Keratinocyte (primary cell): ENCODE measurements at regions not wholly inside any gene's neighbourhood (a gene's known extent, or its start where the extent isn't known, plus 50 kb on each side); places are given as distances from the start of the nearest gene placed in this dataset.

Source experiments
- DNase-seq: peaks from one replicate; pipeline ENCODE4 v3.0.0-alpha.2; 2011; ENCODE audit warnings: low read depth, missing footprints, low spot score
- FAIRE-seq: peaks from 2 replicates; lab custom pipeline; 2011; peaks lifted over from hg19 to GRCh38; lab: Jason Lieb, UNC
- H2AFZ ChIP-seq: 2 replicates; pipeline ENCODE4 v1.6.0; 2012; ENCODE audit warnings: low read length, control low read depth, inconsistent platforms; ENCODE audit not compliant: control insufficient read depth
- H3K27ac ChIP-seq: 2 replicates; pipeline ENCODE4 v1.5.1; 2011; ENCODE audit warnings: low read length; ENCODE audit not compliant: control insufficient read depth, insufficient read depth
- H3K27me3 ChIP-seq: 3 replicates; pipeline ENCODE4 v1.6.0; 2011; ENCODE audit warnings: low read length; ENCODE audit not compliant: control insufficient read depth, insufficient read depth; ENCODE audit errors: extremely low read depth
- H3K36me3 ChIP-seq, 2 experiments: 2 replicates in 1 of 2; 3 replicates in 1 of 2; pipeline ENCODE4 v1.5.1; 2011; ENCODE audit warnings: low read length in 2 of 2, mild to moderate bottlenecking in 1 of 2; ENCODE audit not compliant: control insufficient read depth in 2 of 2, insufficient read depth in 2 of 2; ENCODE audit errors: extremely low read depth in 1 of 2
- H3K4me1 ChIP-seq: 3 replicates; pipeline ENCODE4 v1.5.1; 2011; ENCODE audit warnings: low read length; ENCODE audit not compliant: control insufficient read depth, insufficient read depth; ENCODE audit errors: extremely low read depth
- H3K4me2 ChIP-seq: 3 replicates; pipeline ENCODE4 v1.6.0; 2011; ENCODE audit warnings: low read depth, low read length; ENCODE audit not compliant: control insufficient read depth, insufficient read depth; ENCODE audit errors: extremely low read depth
- H3K4me3 ChIP-seq, 3 experiments: fragments of 200-600 bp in 1 of 3; sonication (generic) in 1 of 3; 2 replicates in 2 of 3; 3 replicates in 1 of 3; pipeline ENCODE4 v1.5.1; 2011 to 2016; ENCODE audit warnings: low read length in 3 of 3, mild to moderate bottlenecking in 3 of 3, control low read depth in 2 of 3, inconsistent platforms in 1 of 3, low read depth in 1 of 3, mixed read lengths in 1 of 3, mixed run types in 1 of 3, moderate library complexity in 1 of 3; ENCODE audit not compliant: control insufficient read depth in 2 of 3, insufficient read depth in 2 of 3; ENCODE audit errors: extremely low read depth in 1 of 3
- H3K79me2 ChIP-seq: 2 replicates; pipeline ENCODE4 v1.6.0; 2012; ENCODE audit warnings: low read length; ENCODE audit not compliant: control insufficient read depth, insufficient read depth
- H3K9ac ChIP-seq: 3 replicates; pipeline ENCODE4 v1.6.0; 2011; ENCODE audit warnings: low read length; ENCODE audit not compliant: control insufficient read depth, insufficient read depth; ENCODE audit errors: extremely low read depth
- H3K9me1 ChIP-seq: 3 replicates; pipeline ENCODE4 v1.6.0; 2011; ENCODE audit warnings: low read length; ENCODE audit not compliant: control insufficient read depth, insufficient read depth; ENCODE audit errors: extremely low read depth
- H3K9me3 ChIP-seq: 2 replicates; pipeline ENCODE4 v1.5.1; 2012; ENCODE audit warnings: low read depth, low read length; ENCODE audit not compliant: control insufficient read depth
- H4K20me1 ChIP-seq: 3 replicates; pipeline ENCODE4 v1.6.0; 2011; ENCODE audit warnings: low read length; ENCODE audit not compliant: control insufficient read depth, insufficient read depth; ENCODE audit errors: extremely low read depth
- CTCF ChIP-seq, 3 experiments: IDR thresholded peaks in 1 of 3; conservative IDR thresholded peaks in 1 of 3; optimal IDR thresholded peaks in 1 of 3; 2 replicates in 2 of 3; 3 replicates in 1 of 3; pipeline versions ENCODE3 to v1.5.1; 2011; ENCODE audit warnings: low read length in 3 of 3, mild to moderate bottlenecking in 3 of 3, moderate library complexity in 2 of 3, control low read depth in 1 of 3, inconsistent platforms in 1 of 3; ENCODE audit not compliant: insufficient read depth in 2 of 3; ENCODE audit errors: extremely low read depth in 1 of 3
- EZH2 ChIP-seq: IDR thresholded peaks from one replicate; pipeline ENCODE4 v1.6.1; 2012; ENCODE audit warnings: inconsistent platforms, mild to moderate bottlenecking, low read length, moderate library complexity
- dilution Hi-C: fragments of 300-500 bp; cut with MboI; formaldehyde crosslinking; loops from one replicate; pipeline ENCODE4 v1.7.0; 2020; ENCODE audit warnings: low sequenced_read_pairs; ENCODE audit not compliant: extremely low pct_ligation_motif_present

DNA sequence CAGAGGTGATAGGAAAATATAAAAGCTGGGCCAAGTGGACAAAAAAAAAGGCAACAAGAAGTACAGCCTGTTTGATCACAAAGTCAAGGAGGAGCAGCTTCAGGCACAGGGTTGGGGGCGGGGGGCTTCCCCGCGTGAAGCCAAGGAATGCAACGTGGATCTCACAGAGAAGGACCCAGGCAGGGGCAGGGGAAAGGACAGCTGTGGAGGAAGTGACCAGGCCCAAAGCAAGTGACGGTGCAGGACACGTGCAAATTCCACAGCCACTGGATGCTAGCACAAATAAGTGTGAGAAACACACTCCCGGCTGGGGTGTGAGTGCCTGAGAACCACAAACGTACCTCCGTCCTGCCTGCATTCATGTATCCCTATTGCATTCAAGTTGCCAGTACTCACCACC, 77.7 kb upstream of the DSCAM start:
- H3K4me3 ChIP-seq = no peak overlapping the region
- dilution Hi-C loops = no loop called here
- no peak overlapping the region for H3K4me2 ChIP-seq
- no peaks in the 10 kb centered on the region for H3K27me3 ChIP-seq
- H2AFZ ChIP-seq = no peak overlapping the region
- FAIRE-seq (no peak), DNase-seq (no peak)
- H4K20me1 ChIP-seq = no peaks in the 10 kb centered on the region
- no peak overlapping the region for H3K9ac ChIP-seq
- H3K4me1 ChIP-seq = peaks cover 12% of the 10 kb centered on the region
- H3K36me3 ChIP-seq = no peaks in the 10 kb centered on the region
- no peaks in the 10 kb centered on the region for H3K9me3 ChIP-seq
- no peak overlapping the region for H3K27ac ChIP-seq
- no peaks in the 10 kb centered on the region for H3K9me1 ChIP-seq
- no peaks in the 10 kb centered on the region for H3K79me2 ChIP-seq
- TF ChIP-seq CTCF (optimal IDR thresholded peaks at IDR 0.05 in 1 of 3, IDR thresholded peaks at IDR 0.05 in 1 of 3, conservative IDR thresholded peaks at IDR 0.05 in 1 of 3; ENCODE audit: extremely low read depth in 1 of 3, insufficient read depth in 2 of 3, low read length in 3 of 3) = no peak
- TF ChIP-seq EZH2 = no peak

DNA sequence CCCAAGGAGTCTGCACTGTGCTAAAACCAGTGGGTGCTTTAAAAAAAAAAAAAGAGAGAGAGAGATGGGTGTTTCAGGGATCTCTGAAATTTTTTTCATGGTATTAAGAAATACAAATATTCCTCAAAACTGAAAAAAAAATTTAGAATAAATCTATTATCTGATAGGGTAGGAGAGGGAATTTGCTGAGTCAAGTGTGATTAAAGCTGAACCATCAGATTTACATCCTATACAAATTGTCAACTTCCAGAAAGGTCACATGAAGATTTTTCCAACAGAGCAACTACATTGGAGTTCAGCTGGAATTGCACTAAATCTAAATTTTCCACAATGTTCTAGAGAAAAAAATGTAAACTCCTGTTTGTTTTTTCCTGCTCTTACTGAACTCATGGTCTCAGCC, 79.3 kb upstream of the DSCAM start:
- H3K4me3 ChIP-seq = no peak overlapping the region
- no peak for FAIRE-seq
- no peak overlapping the region for H2AFZ ChIP-seq
- no peak overlapping the region for H3K4me2 ChIP-seq
- no peaks in the 10 kb centered on the region for H3K9me1 ChIP-seq
- H4K20me1 ChIP-seq = no peaks in the 10 kb centered on the region
- H3K27me3 ChIP-seq = no peaks in the 10 kb centered on the region
- H3K36me3 ChIP-seq = no peaks in the 10 kb centered on the region
- H3K4me1 ChIP-seq = peaks cover 12% of the 10 kb centered on the region
- no peaks in the 10 kb centered on the region for H3K79me2 ChIP-seq
- DNase-seq = no peak
- H3K27ac ChIP-seq = no peak overlapping the region
- TF ChIP-seq CTCF (optimal IDR thresholded peaks at IDR 0.05 in 1 of 3, IDR thresholded peaks at IDR 0.05 in 1 of 3, conservative IDR thresholded peaks at IDR 0.05 in 1 of 3; ENCODE audit: extremely low read depth in 1 of 3, insufficient read depth in 2 of 3, low read length in 3 of 3) (no peak), EZH2 (no peak)
- dilution Hi-C loops = no loop called here
- H3K9ac ChIP-seq = no peak overlapping the region
- no peaks in the 10 kb centered on the region for H3K9me3 ChIP-seq
